OCI-LY1 (cell line): ENCODE measurements at regions not wholly inside any gene's neighbourhood (a gene's known extent, or its start where the extent isn't known, plus 50 kb on each side); places are given as distances from the start of the nearest gene placed in this dataset.

Experiments
- H2AFZ ChIP-seq: fragments of 200-600 bp; sonication (generic), shearing (Covaris generic); 2 replicates; pipeline ENCODE4 v1.6.0; 2014; ENCODE audit warnings: antibody characterized with exemption, mild to moderate bottlenecking, low read length
- H3F3A ChIP-seq: fragments of 200-600 bp; sonication (generic), shearing (Covaris generic); 2 replicates; pipeline ENCODE4 v1.6.0; 2014; ENCODE audit warnings: mild to moderate bottlenecking, antibody characterized with exemption, low read length, moderate library complexity; ENCODE audit not compliant: insufficient read depth
- H3K27ac ChIP-seq: fragments of 200-600 bp; sonication (generic); 2 replicates; pipeline ENCODE4 v1.5.1; 2014; ENCODE audit warnings: low read length, mixed run types, mild to moderate bottlenecking, low read depth; ENCODE audit not compliant: poor library complexity, severe bottlenecking
- H3K27me3 ChIP-seq: fragments of 200-600 bp; sonication (generic); 2 replicates; pipeline ENCODE4 v1.6.0; 2014; ENCODE audit warnings: antibody characterized with exemption, mild to moderate bottlenecking, low read length, moderate library complexity; ENCODE audit not compliant: insufficient read depth
- H3K36me3 ChIP-seq: fragments of 200-600 bp; sonication (generic); 2 replicates; pipeline ENCODE4 v1.6.1; 2014; ENCODE audit warnings: mild to moderate bottlenecking, antibody characterized with exemption, low read length, moderate library complexity, mixed read lengths; ENCODE audit not compliant: insufficient read depth
- H3K4me1 ChIP-seq: fragments of 200-600 bp; sonication (generic); 2 replicates; pipeline ENCODE4 v1.5.1; 2014; ENCODE audit warnings: mild to moderate bottlenecking, low read length, moderate library complexity; ENCODE audit not compliant: insufficient read depth, severe bottlenecking
- H3K4me2 ChIP-seq: fragments of 200-600 bp; sonication (generic), shearing (Covaris generic); 2 replicates; pipeline ENCODE4 v1.6.1; 2014; ENCODE audit warnings: low read length
- H3K4me3 ChIP-seq: fragments of 200-600 bp; sonication (generic); 2 replicates; pipeline ENCODE4 v1.5.1; 2014; ENCODE audit warnings: low read length, low read depth, mild to moderate bottlenecking, mixed read lengths; ENCODE audit not compliant: poor library complexity, severe bottlenecking
- H3K79me2 ChIP-seq: fragments of 200-600 bp; shearing (Covaris generic); 2 replicates; pipeline ENCODE4 v1.6.1; 2016; ENCODE audit warnings: mixed run types, low read length, mixed read lengths; ENCODE audit not compliant: insufficient read depth
- H3K9ac ChIP-seq: fragments of 200-600 bp; sonication (generic), shearing (Covaris generic); 2 replicates; pipeline ENCODE4 v1.6.1; 2014; ENCODE audit warnings: mild to moderate bottlenecking, low read length, mixed read lengths
- H3K9me2 ChIP-seq: fragments of 200-600 bp; sonication (generic), shearing (Covaris generic); 2 replicates; pipeline ENCODE4 v1.6.1; 2014; ENCODE audit warnings: low read depth, mild to moderate bottlenecking, low read length, mixed read lengths
- H3K9me3 ChIP-seq: fragments of 200-600 bp; shearing (Covaris generic); 2 replicates; pipeline ENCODE4 v1.6.1; 2014; ENCODE audit warnings: low read length, mixed read lengths
- H4K20me1 ChIP-seq: fragments of 200-600 bp; sonication (generic), shearing (Covaris generic); 2 replicates; pipeline ENCODE4 v1.6.0; 2016; ENCODE audit warnings: mild to moderate bottlenecking, low read length; ENCODE audit not compliant: insufficient read depth
- EZH2 ChIP-seq: fragments of 200-600 bp; sonication (generic), shearing (Covaris generic); IDR thresholded peaks from 2 replicates; pipeline ENCODE4 v1.8.0; 2017; ENCODE audit warnings: borderline replicate concordance, mixed run types, mild to moderate bottlenecking, antibody characterized with exemption, low read length, moderate library complexity, mixed read lengths
- TF ChIP-seq, protein P1 (sequence below): fragments of 200-600 bp; sonication (generic), shearing (Covaris generic); IDR thresholded peaks from 2 replicates; pipeline ENCODE4 v1.5.1; 2017; ENCODE audit warnings: mild to moderate bottlenecking, antibody characterized with exemption, low read length, moderate library complexity, mixed read lengths

DNA sequence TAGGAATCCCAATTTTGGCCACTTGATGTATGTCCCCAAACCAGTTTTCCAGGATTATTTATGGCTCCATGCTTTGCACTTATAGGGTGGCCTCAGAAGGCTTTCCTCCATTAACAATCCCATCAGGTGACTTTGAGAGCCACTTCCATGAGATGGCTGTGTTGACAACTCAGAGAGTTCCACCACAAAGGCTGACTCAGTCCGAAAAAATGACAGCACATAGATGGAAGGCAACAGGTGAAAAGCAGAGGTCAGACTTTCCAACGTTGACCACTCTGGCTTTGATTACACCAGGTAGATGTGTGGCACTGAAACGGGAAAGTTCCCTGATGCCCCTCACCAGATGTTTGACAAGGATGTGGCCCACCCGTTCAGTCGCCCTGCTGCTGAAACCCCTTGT is 431.4 kb upstream of the TNP1 start:
- H2AFZ ChIP-seq, result no peak overlapping the region
- no peaks in the 10 kb centered on the region for H3F3A ChIP-seq
- no peaks in the 10 kb centered on the region for H3K27me3 ChIP-seq
- H3K9me2 ChIP-seq, result no peaks in the 10 kb centered on the region
- TF ChIP-seq EZH2, result no peak
- TF ChIP-seq, protein P1, sequence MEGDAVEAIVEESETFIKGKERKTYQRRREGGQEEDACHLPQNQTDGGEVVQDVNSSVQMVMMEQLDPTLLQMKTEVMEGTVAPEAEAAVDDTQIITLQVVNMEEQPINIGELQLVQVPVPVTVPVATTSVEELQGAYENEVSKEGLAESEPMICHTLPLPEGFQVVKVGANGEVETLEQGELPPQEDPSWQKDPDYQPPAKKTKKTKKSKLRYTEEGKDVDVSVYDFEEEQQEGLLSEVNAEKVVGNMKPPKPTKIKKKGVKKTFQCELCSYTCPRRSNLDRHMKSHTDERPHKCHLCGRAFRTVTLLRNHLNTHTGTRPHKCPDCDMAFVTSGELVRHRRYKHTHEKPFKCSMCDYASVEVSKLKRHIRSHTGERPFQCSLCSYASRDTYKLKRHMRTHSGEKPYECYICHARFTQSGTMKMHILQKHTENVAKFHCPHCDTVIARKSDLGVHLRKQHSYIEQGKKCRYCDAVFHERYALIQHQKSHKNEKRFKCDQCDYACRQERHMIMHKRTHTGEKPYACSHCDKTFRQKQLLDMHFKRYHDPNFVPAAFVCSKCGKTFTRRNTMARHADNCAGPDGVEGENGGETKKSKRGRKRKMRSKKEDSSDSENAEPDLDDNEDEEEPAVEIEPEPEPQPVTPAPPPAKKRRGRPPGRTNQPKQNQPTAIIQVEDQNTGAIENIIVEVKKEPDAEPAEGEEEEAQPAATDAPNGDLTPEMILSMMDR, result no peak
- no peak overlapping the region for H3K4me3 ChIP-seq
- no peak overlapping the region for H3K4me2 ChIP-seq
- no peak overlapping the region for H3K27ac ChIP-seq
- no peaks in the 10 kb centered on the region for H4K20me1 ChIP-seq
- no peaks in the 10 kb centered on the region for H3K36me3 ChIP-seq
- no peak overlapping the region for H3K9ac ChIP-seq
- no peaks in the 10 kb centered on the region for H3K79me2 ChIP-seq
- H3K9me3 ChIP-seq, result no peaks in the 10 kb centered on the region
- no peaks in the 10 kb centered on the region for H3K4me1 ChIP-seq

DNA sequence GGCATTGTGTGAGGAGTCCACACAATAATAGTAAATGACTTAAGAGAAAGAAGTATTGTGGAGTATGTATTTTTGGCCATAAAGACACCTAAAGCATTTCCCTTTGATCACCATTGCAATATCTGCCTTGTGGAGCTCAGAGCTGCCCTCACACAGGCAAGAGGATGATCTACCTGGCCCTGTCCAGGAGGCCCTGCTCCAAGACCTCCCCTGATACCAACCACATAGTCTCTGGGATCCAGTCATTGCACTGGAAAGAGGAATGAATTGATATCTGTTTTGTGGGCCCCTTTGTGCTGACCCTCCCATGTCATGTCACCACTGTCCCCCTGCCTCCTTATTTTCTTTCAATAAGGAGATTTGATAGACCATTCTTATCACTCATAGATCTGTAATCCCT is 430.6 kb upstream of the TNP1 start:
- Histone ChIP-seq H3K79me2 (no peaks in the 10 kb centered on the region), H3K4me1 (no peaks in the 10 kb centered on the region), H3K36me3 (no peaks in the 10 kb centered on the region), H3K4me3 (no peak overlapping the region), H3K9me2 (no peaks in the 10 kb centered on the region), H3K9me3 (no peaks in the 10 kb centered on the region), H3K27ac (no peak overlapping the region), H3K4me2 (no peak overlapping the region), H3F3A (no peaks in the 10 kb centered on the region), H3K27me3 (no peaks in the 10 kb centered on the region), H3K9ac (no peak overlapping the region), H2AFZ (no peak overlapping the region), H4K20me1 (no peaks in the 10 kb centered on the region)
- no peak for TF ChIP-seq EZH2
- TF ChIP-seq, protein P1, result no peak

DNA sequence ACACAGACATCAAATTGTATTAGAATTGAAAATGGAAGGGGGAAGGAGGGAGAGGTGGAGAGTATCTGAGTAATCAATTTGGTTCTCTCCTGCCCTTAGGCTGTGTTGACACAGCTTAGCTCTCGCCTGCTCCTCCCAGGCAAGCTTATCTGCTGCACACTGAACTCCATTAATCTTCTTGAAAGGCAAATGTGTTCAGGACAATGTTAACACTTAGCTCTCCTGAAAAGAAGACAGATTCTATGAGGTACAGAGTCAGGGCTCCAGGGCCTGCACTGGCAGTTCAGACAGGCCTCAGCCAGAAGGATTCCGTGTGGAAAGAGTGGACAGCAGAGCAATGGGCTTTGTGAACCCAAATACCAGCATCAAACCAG is 430.0 kb upstream of the TNP1 start:
- H3K27ac ChIP-seq, result no peak overlapping the region
- no peak overlapping the region for H3K4me2 ChIP-seq
- H4K20me1 ChIP-seq, result no peaks in the 10 kb centered on the region
- H3K27me3 ChIP-seq, result no peaks in the 10 kb centered on the region
- no peaks in the 10 kb centered on the region for H3K9me3 ChIP-seq
- H3K4me3 ChIP-seq, result no peak overlapping the region
- no peak overlapping the region for H3K9ac ChIP-seq
- TF ChIP-seq, protein P1, result no peak
- no peak for TF ChIP-seq EZH2
- H3K9me2 ChIP-seq, result no peaks in the 10 kb centered on the region
- no peaks in the 10 kb centered on the region for H3K79me2 ChIP-seq
- no peak overlapping the region for H2AFZ ChIP-seq
- no peaks in the 10 kb centered on the region for H3F3A ChIP-seq
- no peaks in the 10 kb centered on the region for H3K4me1 ChIP-seq
- no peaks in the 10 kb centered on the region for H3K36me3 ChIP-seq
